ENCODE measurements at regions not wholly inside any gene's neighbourhood (a gene's known extent, or its start where the extent isn't known, plus 50 kb on each side); places are given as distances from the start of the nearest gene placed in this dataset.

DNA sequence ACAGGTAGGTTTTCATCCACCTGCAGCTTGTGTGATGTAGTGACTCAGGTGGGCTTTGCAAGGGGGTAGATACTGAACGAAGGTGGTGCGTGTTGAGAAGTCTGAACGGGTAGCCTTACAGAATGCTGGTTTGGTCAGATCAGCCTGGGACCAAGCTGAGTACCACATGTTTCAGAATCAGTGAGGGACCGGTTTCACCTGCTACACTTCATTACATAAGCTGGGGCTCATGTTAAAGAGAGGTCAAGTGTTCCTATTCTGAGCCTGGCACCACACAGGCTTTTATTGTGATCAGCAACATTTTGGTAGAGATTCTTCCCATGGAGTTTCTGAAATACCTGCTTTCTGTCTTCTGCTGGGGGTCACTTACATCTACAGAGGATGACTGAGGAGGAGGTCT lies 207.4 kb upstream of the EEF2KMT start:
- TF ChIP-seq, protein P1, sequence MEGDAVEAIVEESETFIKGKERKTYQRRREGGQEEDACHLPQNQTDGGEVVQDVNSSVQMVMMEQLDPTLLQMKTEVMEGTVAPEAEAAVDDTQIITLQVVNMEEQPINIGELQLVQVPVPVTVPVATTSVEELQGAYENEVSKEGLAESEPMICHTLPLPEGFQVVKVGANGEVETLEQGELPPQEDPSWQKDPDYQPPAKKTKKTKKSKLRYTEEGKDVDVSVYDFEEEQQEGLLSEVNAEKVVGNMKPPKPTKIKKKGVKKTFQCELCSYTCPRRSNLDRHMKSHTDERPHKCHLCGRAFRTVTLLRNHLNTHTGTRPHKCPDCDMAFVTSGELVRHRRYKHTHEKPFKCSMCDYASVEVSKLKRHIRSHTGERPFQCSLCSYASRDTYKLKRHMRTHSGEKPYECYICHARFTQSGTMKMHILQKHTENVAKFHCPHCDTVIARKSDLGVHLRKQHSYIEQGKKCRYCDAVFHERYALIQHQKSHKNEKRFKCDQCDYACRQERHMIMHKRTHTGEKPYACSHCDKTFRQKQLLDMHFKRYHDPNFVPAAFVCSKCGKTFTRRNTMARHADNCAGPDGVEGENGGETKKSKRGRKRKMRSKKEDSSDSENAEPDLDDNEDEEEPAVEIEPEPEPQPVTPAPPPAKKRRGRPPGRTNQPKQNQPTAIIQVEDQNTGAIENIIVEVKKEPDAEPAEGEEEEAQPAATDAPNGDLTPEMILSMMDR (IDR thresholded peaks at IDR 0.05 in 4 of 5, conservative IDR thresholded peaks at IDR 0.05 in 1 of 5) = no peak
- no peak for TF ChIP-seq POLR2A (IDR thresholded peaks at IDR 0.05)
